Spleen (tissue), 7 donors: ENCODE measurements at regions not wholly inside any gene's neighbourhood (a gene's known extent, or its start where the extent isn't known, plus 50 kb on each side); places are given as distances from the start of the nearest gene placed in this dataset.

ENCODE experiments used
- CTCF ChIP-seq, 11 experiments: fragments of 200-600 bp in 7 of 11; fragments of 450-650 bp in 4 of 11; sonication (generic) in 4 of 11; IDR thresholded peaks in 8 of 11; conservative IDR thresholded peaks in 3 of 11; 1 replicate in 7 of 11; 2 replicates in 4 of 11; pipeline versions ENCODE4 v1.4.0 to v1.8.0; 2016 to 2021; ENCODE audit warnings: antibody characterized with exemption in 11 of 11, inconsistent platforms in 4 of 11, mild to moderate bottlenecking in 1 of 11
- POLR2A ChIP-seq, 3 donors: fragments of 450-650 bp; IDR thresholded peaks; one replicate each; pipeline ENCODE4 v1.5.1; 2017; ENCODE audit warnings: antibody characterized with exemption in 3 of 3, mild to moderate bottlenecking in 1 of 3
- donor health status: DM: no; HTN: no; CAD: no; lungs with moderate emphysema.
- donor health status: DM: no; HTN: no; CAD: no.
- donor health status: DM: no; HTN: no; CAD: no.

GRCh38 chrX:68902706-68903504 is 74.1 kb downstream of the EFNB1 start:
- TF ChIP-seq CTCF (IDR thresholded peaks at IDR 0.05 in 8 of 11, conservative IDR thresholded peaks at IDR 0.05 in 3 of 11): no peak
- TF ChIP-seq POLR2A (IDR thresholded peaks at IDR 0.05): no peak
